ENCODE measurements at regions not wholly inside any gene's neighbourhood (a gene's known extent, or its start where the extent isn't known, plus 50 kb on each side); places are given as distances from the start of the nearest gene placed in this dataset.

DNA sequence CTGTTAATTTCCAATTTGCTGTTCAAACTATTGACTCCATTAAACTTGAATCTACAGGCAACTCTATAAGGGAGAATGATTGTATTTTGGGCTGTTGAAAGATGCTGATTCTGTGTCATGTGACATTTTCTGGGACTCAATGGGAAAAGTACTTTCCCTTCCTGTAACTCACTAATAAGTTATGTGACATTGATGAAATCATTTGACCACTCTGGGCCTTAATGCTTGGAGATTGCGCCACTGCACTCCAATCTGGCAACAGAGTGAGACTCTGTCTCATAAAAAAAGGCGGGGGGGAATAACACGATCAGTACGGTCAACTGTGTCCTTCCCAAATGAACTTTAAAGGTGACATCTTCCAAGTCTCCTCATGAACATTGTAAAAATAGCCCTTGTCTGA, 215.2 kb upstream of the SGO1 start:
- Histone ChIP-seq H3K9me3 (ENCODE audit: insufficient read depth, low read depth, low read length) (no peaks in the 10 kb centered on the region), H2AK5ac (ENCODE audit: low read length) (no peak overlapping the region), H3K18ac (ENCODE audit: low read length) (no peak overlapping the region), H3K4me1 (ENCODE audit: control insufficient read depth in 1 of 2, insufficient read depth in 2 of 2, low read length in 2 of 2) (peaks cover 0 to 3% of the 10 kb centered on the region in 2 experiments), H2AFZ (ENCODE audit: insufficient read depth, low read length, poor library complexity) (no peak overlapping the region), H2BK12ac (ENCODE audit: low read length) (no peak overlapping the region), H3K4me2 (ENCODE audit: low read length) (no peak overlapping the region), H3K4ac (ENCODE audit: low read depth, low read length) (no peak overlapping the region), H3K23ac (ENCODE audit: low read length) (no peak overlapping the region), H3K4me3 (ENCODE audit: low read depth, low read length) (no peak overlapping the region), H2BK5ac (ENCODE audit: low read depth, low read length, poor library complexity) (no peak overlapping the region), H3K36me3 (ENCODE audit: control insufficient read depth in 1 of 2, insufficient read depth in 2 of 2, low read length in 2 of 2) (no peaks in the 10 kb centered on the region), H3K79me2 (ENCODE audit: control insufficient read depth, insufficient read depth, low read length, poor library complexity) (no peaks in the 10 kb centered on the region), H4K8ac (ENCODE audit: low read depth, low read length) (no peak overlapping the region), H3K79me1 (ENCODE audit: low read length) (no peaks in the 10 kb centered on the region), H2BK120ac (ENCODE audit: insufficient read depth, low read length, poor library complexity) (no peak overlapping the region), H3K27ac (ENCODE audit: low read depth, low read length) (no peak overlapping the region), H4K91ac (ENCODE audit: low read depth, low read length) (no peak overlapping the region), H3K14ac (ENCODE audit: low read length) (no peak overlapping the region), H3K9ac (ENCODE audit: low read length) (no peak overlapping the region), H3K27me3 (ENCODE audit: insufficient read depth, low read length) (no peaks in the 10 kb centered on the region), H4K12ac (ENCODE audit: low read depth, low read length) (no peak overlapping the region)
- no peak for DNase-seq
- no CpG with 5 or more reads among the region's 4 CpGs for WGBS (ENCODE audit: extremely low coverage, insufficient coverage, insufficient read length)

DNA sequence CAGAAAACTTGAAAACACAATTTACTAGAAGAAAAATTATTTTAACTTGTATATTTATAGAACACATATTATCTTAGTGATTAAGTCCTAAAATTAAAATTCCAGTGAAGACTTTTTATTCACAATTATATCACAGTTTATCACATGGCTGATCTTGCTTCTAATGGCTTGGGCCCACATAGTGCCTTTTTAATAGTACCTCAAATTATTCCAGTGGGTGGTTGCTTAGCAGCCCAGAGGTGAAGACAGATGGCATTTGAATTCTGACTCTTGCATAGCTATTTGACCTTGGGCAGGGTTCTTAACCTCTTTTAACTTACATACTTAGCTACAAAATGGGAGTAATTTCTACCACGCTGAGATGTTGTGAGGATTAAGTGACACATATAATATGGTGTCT, 214.7 kb upstream of the SGO1 start:
- H3K27ac ChIP-seq (ENCODE audit: low read depth, low read length) = no peak overlapping the region
- H3K9ac ChIP-seq (ENCODE audit: low read length) = no peak overlapping the region
- no peak overlapping the region for H3K4me2 ChIP-seq (ENCODE audit: low read length)
- no peak overlapping the region for H3K14ac ChIP-seq (ENCODE audit: low read length)
- no peaks in the 10 kb centered on the region for H3K79me2 ChIP-seq (ENCODE audit: control insufficient read depth, insufficient read depth, low read length, poor library complexity)
- H2BK5ac ChIP-seq (ENCODE audit: low read depth, low read length, poor library complexity) = no peak overlapping the region
- H4K12ac ChIP-seq (ENCODE audit: low read depth, low read length) = no peak overlapping the region
- WGBS (ENCODE audit: extremely low coverage, insufficient coverage, insufficient read length) = no CpG with 5 or more reads among the region's 1 CpG
- H4K8ac ChIP-seq (ENCODE audit: low read depth, low read length) = no peak overlapping the region
- no peak for DNase-seq
- no peak overlapping the region for H3K4ac ChIP-seq (ENCODE audit: low read depth, low read length)
- no peaks in the 10 kb centered on the region for H3K9me3 ChIP-seq (ENCODE audit: insufficient read depth, low read depth, low read length)
- H3K18ac ChIP-seq (ENCODE audit: low read length) = no peak overlapping the region
- no peak overlapping the region for H2BK120ac ChIP-seq (ENCODE audit: insufficient read depth, low read length, poor library complexity)
- H3K23ac ChIP-seq (ENCODE audit: low read length) = no peak overlapping the region
- H4K91ac ChIP-seq (ENCODE audit: low read depth, low read length) = no peak overlapping the region
- no peaks in the 10 kb centered on the region for H3K27me3 ChIP-seq (ENCODE audit: insufficient read depth, low read length)
- no peaks in the 10 kb centered on the region for H3K79me1 ChIP-seq (ENCODE audit: low read length)
- H2AFZ ChIP-seq (ENCODE audit: insufficient read depth, low read length, poor library complexity) = no peak overlapping the region
- no peaks in the 10 kb centered on the region for H3K36me3 ChIP-seq (ENCODE audit: control insufficient read depth in 1 of 2, insufficient read depth in 2 of 2, low read length in 2 of 2)
- no peak overlapping the region for H2AK5ac ChIP-seq (ENCODE audit: low read length)
- H3K4me1 ChIP-seq (ENCODE audit: control insufficient read depth in 1 of 2, insufficient read depth in 2 of 2, low read length in 2 of 2) = peaks cover 0 to 3% of the 10 kb centered on the region in 2 experiments
- no peak overlapping the region for H2BK12ac ChIP-seq (ENCODE audit: low read length)
- no peak overlapping the region for H3K4me3 ChIP-seq (ENCODE audit: low read depth, low read length)

- H3K4me1 ChIP-seq (ENCODE audit: control insufficient read depth in 1 of 2, insufficient read depth in 2 of 2, low read length in 2 of 2) = no peaks in the 10 kb centered on the region
- no peak overlapping the region for H3K4ac ChIP-seq (ENCODE audit: low read depth, low read length)
- no peaks in the 10 kb centered on the region for H3K36me3 ChIP-seq (ENCODE audit: control insufficient read depth in 1 of 2, insufficient read depth in 2 of 2, low read length in 2 of 2)
- H2BK120ac ChIP-seq (ENCODE audit: insufficient read depth, low read length, poor library complexity) = no peak overlapping the region
- H3K23ac ChIP-seq (ENCODE audit: low read length) = no peak overlapping the region
- H3K4me3 ChIP-seq (ENCODE audit: low read depth, low read length) = no peak overlapping the region
- no peaks in the 10 kb centered on the region for H3K79me2 ChIP-seq (ENCODE audit: control insufficient read depth, insufficient read depth, low read length, poor library complexity)
- no peak overlapping the region for H4K8ac ChIP-seq (ENCODE audit: low read depth, low read length)
- no peaks in the 10 kb centered on the region for H3K27me3 ChIP-seq (ENCODE audit: insufficient read depth, low read length)
- no peak overlapping the region for H4K12ac ChIP-seq (ENCODE audit: low read depth, low read length)
- no peak for DNase-seq
- no peaks in the 10 kb centered on the region for H3K9me3 ChIP-seq (ENCODE audit: insufficient read depth, low read depth, low read length)
- no peak overlapping the region for H3K9ac ChIP-seq (ENCODE audit: low read length)
- H4K91ac ChIP-seq (ENCODE audit: low read depth, low read length) = no peak overlapping the region
- H3K27ac ChIP-seq (ENCODE audit: low read depth, low read length) = no peak overlapping the region
- no peak overlapping the region for H3K14ac ChIP-seq (ENCODE audit: low read length)
- H3K79me1 ChIP-seq (ENCODE audit: low read length) = no peaks in the 10 kb centered on the region
- H3K4me2 ChIP-seq (ENCODE audit: low read length) = no peak overlapping the region
- H2BK5ac ChIP-seq (ENCODE audit: low read depth, low read length, poor library complexity) = no peak overlapping the region
- H2BK12ac ChIP-seq (ENCODE audit: low read length) = no peak overlapping the region
- no peak overlapping the region for H3K18ac ChIP-seq (ENCODE audit: low read length)
- no peak overlapping the region for H2AK5ac ChIP-seq (ENCODE audit: low read length)
- no peak overlapping the region for H2AFZ ChIP-seq (ENCODE audit: insufficient read depth, low read length, poor library complexity)
- WGBS (ENCODE audit: extremely low coverage, insufficient coverage, insufficient read length) = no CpG with 5 or more reads among the region's 2 CpGs
These were observed 214.3 kb upstream of the SGO1 start for GRCh38 chr3:20400281-20400680.

DNA sequence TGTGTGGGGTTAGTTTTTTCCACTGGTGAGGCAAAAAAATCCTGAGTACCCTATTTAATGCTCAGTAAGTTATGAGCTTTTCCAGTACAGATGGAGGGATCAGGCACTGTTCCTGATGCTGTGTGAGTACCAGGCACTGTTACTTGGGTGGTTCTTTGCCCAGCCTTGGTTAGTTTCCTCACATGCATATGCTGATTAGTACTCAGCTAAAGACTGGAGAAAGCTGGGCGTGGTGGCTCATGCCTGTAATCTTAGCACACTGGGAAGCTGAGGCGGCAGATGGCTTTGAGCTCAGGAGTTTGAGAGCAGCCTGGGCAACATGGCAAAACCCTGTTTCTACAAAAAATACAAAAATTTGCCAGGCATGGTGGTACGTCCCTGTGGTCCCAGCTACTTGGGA, 210.3 kb upstream of the SGO1 start:
- Histone ChIP-seq H3K79me1 (ENCODE audit: low read length) (no peaks in the 10 kb centered on the region), H2AFZ (ENCODE audit: insufficient read depth, low read length, poor library complexity) (no peak overlapping the region), H3K27me3 (ENCODE audit: insufficient read depth, low read length) (no peaks in the 10 kb centered on the region), H3K36me3 (ENCODE audit: control insufficient read depth in 1 of 2, insufficient read depth in 2 of 2, low read length in 2 of 2) (no peaks in the 10 kb centered on the region), H3K23ac (ENCODE audit: low read length) (no peak overlapping the region), H4K91ac (ENCODE audit: low read depth, low read length) (no peak overlapping the region), H3K18ac (ENCODE audit: low read length) (no peak overlapping the region), H3K4me3 (ENCODE audit: low read depth, low read length) (no peak overlapping the region), H3K27ac (ENCODE audit: low read depth, low read length) (no peak overlapping the region), H3K4me1 (ENCODE audit: control insufficient read depth in 1 of 2, insufficient read depth in 2 of 2, low read length in 2 of 2) (no peaks in the 10 kb centered on the region), H4K8ac (ENCODE audit: low read depth, low read length) (no peak overlapping the region), H2BK5ac (ENCODE audit: low read depth, low read length, poor library complexity) (no peak overlapping the region), H2BK120ac (ENCODE audit: insufficient read depth, low read length, poor library complexity) (no peak overlapping the region), H3K9me3 (ENCODE audit: insufficient read depth, low read depth, low read length) (no peaks in the 10 kb centered on the region), H3K4me2 (ENCODE audit: low read length) (no peak overlapping the region), H3K79me2 (ENCODE audit: control insufficient read depth, insufficient read depth, low read length, poor library complexity) (no peaks in the 10 kb centered on the region), H3K14ac (ENCODE audit: low read length) (no peak overlapping the region), H2AK5ac (ENCODE audit: low read length) (no peak overlapping the region), H2BK12ac (ENCODE audit: low read length) (no peak overlapping the region), H3K9ac (ENCODE audit: low read length) (no peak overlapping the region), H4K12ac (ENCODE audit: low read depth, low read length) (no peak overlapping the region), H3K4ac (ENCODE audit: low read depth, low read length) (no peak overlapping the region)
- DNase-seq = no peak
- WGBS (ENCODE audit: extremely low coverage, insufficient coverage, insufficient read length) = no CpG with 5 or more reads among the region's 3 CpGs

Measured in trophoblast cell (in vitro differentiated cells and primary cell).